Activated CD4-positive, alpha-beta T cell treated with anti-CD3 and anti-CD28 coated beads, Interleukin-10, Interleukin-2, amounts not matched to agents 100 ng/mL and 50 ng/mL, durations not matched to agents 16 hours and 8 hours (primary cell): ENCODE measurements at regions not wholly inside any gene's neighbourhood (a gene's known extent, or its start where the extent isn't known, plus 50 kb on each side); places are given as distances from the start of the nearest gene placed in this dataset.
"Not testable (repeated sequence)": the region's sequence is repeated elsewhere in the genome, so short reads cannot be mapped to it uniquely, and the experiment has no call there.

Source experiments
- DNase-seq: peaks from one replicate; pipeline ENCODE4 v3.0.0-alpha.2; 2020

DNA sequence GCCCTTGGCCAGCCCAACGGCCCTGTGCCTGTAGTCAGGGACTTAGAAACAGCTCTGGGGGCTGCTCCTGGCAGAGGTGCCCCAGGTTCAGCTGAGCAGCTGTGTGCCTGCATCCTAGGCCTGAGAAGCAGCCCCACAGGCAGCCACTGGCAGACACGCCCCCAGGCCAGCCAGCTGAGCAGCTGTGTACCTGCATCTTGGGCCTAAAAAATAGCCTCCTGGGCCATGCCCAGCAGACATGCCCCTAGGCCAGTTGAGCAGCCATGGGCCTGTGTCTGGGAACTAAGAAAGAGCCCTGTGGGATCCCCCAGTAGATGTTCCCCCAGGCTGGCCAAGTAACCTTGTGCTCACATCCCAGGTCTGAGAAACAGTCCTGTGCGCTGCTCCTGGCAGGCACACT lies 64.0 kb downstream of the TBR1 start:
- no peak for DNase-seq

DNA sequence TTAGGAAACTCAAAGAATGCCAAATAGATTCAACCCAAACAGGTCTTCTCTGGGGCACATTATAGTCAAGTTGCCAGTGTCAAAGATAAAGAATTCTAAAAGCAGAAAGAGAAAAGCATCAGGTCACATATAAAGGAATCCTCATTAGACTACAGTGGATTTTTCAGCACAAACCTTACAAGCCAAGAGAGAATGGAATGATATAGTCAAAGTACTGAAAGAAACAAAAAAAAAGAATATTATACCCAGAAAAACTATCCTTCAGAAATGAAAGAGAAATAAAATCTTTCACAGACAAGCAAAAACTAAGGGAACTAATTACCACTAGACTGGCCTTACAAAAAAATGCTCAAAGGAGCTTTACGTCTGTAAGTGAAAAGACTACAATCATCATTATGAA lies 65.5 kb downstream of the TBR1 start:
- no peak for DNase-seq

DNA sequence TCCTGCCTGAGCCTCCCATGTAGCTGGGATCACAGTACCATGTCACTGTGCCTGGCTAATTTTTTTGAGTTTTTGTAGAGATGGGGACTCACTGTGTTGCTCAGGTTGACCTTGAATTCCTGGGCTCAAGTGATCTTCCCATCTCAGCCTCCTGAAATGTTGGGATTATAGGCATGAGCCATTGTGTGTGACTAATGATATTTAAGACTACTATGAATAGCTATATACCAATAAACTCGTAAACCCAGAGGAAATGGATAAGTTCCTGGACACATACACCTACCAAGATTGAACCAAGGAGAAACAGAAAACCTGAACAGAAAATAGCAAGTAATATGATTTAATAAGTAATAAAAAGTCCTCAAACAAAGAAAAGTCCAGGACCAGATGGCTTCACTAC lies 68.0 kb downstream of the TBR1 start:
- DNase-seq: no peak

DNA sequence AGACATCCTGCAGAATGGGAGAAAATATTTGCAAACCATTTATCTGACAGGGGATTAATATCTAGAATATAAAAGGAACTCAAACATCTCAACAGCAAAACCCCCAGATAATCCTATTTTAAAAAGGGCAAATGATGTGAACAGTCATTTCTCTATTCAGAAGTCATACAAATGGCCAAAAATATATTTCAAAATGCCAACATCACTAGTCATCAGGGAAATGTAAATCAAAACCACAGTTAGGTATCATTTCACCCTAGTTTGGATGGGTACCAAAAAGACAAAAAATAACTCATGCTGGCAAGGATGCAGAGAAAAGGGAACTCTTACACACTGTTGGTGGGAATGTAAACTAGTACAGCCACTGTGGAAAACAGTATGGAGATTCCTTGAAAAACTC lies 70.0 kb downstream of the TBR1 start:
- no peak for DNase-seq

DNA sequence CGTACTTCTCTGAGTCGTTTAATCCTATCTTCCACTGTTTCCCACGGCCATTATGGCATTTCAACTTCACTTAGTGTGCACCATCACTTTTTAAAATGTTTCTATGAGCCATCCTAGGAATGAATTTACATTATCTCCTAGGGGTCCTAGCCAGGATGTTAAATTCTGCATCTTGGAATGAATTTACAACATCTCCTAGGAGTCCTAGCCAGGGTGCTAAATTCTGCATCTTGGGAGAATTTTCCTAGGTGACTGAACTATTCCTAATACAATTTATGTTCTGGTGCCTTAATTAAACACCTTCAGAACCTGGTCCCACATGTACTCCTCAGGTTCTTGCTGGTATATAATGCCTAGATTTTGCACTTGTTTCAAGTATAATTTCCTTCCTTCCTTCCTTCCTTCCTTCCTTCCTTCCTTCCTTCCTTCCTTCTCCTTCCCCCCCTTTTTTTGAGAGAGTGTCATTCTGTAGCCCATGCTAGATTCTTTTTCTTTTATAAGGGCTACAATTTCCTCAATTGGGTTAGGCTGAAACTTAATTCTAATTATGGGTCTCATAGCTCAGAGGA lies 72.1 kb downstream of the TBR1 start:
- no peak for DNase-seq

DNA sequence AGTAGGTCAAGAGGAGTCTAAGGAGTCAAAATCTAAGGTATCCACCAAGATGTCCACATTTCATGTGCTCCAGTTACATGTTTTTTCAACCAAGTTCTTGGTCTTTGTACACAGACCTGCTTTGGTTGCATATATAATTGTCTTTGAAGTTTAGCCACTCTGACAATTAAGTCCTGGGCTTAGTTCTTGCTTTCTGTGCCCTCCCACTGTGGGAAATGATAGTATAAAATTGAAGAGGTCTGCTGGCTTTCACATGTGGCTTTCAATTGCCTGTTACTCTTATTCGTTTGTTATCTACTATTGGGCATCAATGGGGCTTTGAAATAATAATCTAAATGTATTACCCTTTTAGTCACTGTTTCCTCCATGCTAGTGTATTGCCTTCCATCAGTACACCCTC lies 72.8 kb downstream of the TBR1 start:
- DNase-seq: no peak

DNA sequence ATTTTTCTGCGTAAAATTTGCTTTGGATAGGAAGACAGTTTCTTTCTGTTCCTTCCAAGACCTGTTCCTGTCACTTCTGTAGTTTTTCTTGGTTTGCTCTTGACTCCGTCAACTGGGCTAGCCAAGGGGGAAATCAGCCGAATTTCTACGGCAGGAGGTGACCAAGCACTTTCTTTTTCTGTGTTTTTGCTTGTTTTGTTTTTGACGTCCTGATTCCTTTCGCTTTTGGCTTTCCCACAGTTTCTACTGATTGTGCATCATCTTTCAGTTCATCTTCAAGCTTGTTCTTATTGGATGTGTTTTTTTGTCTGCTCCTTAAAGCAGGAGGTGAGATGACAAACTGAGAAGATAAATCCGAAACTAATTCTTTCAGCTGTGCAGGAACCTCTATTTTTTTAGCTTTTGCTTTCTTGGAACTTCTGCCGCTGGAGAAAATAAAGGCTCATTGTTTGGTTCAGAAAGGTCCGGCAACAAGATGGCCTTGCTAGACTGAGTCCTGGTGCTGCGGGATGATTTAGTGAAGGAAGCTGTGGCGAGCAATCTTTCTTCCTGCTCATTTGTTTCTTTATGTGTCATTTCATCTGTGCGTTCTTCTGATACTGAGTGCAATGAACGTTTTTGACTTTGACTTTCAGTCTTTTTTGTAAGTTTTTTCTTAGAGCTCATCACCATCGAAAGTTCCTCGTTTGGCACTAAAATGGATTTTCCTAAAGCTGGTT lies 85.0 kb downstream of the TBR1 start:
- DNase-seq: peak; percentile 60

DNA sequence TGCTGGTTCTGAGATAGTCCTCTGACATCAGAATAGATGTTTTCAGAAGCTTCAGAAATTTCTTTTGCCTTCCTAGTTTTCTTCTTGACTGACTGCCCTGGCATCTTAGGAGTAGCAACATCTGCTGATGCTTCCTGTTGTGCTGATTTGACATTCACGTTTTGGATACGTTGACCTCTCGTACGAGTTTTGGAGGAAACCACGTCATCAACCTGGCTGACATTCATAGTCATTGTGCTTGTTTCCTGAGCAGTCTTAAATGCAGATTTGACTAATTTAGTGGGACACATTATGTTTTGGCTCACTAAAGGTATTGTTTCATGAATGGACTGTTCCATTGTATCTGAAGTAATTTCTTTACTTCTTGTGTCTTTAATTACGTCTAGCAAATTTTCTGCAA lies 86.2 kb downstream of the TBR1 start:
- DNase-seq: peak; percentile 17

DNA sequence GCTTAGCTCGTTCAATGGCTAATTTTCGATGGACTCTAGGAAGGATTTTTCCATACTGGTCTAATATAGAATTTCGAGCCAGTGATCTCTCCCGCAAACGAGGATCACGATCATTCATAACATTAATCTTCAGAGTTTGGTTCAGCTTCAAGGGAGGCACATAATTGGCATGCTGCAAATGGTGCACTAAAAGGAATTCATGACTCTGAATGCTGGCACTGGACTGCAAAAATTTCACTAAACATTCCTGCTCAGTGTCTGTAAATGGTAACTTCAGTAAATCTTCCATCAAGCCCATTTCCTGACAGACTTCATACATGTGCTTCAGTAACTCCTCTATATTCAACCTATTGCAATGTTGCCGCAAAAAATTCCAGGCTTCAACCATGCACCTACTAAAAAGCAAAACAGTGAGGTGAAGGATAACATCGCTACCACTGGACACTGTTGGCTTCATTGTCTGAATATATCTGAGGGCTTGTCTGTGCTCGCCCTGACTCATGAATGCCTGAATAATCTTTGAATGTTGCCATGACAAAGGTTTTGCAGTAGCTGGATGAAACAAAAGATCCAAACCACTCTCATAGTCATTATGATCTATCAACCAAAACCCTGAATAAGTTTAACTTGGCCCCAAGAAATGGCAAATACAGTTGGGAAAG lies 88.7 kb downstream of the TBR1 start:
- not testable (repeated sequence) for DNase-seq

DNA sequence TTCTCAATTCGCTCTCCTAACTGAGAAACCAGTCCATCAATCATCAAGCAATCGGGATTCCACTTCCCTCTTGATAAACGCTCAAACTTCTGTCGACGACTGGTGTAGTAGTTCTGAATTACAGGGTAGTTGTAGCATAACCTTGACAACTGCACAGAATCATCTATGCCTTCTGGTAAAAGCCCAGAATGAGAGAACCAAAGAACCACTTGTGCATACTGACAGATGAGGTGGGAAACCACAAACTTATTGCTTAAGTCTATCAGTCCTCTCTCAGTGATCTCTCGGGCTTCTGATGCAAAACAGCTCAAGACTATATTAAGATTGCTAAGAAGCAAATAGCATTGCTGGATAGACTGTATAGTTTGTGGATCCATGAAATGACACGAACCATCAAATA lies 89.4 kb downstream of the TBR1 start:
- not testable (repeated sequence) for DNase-seq

DNA sequence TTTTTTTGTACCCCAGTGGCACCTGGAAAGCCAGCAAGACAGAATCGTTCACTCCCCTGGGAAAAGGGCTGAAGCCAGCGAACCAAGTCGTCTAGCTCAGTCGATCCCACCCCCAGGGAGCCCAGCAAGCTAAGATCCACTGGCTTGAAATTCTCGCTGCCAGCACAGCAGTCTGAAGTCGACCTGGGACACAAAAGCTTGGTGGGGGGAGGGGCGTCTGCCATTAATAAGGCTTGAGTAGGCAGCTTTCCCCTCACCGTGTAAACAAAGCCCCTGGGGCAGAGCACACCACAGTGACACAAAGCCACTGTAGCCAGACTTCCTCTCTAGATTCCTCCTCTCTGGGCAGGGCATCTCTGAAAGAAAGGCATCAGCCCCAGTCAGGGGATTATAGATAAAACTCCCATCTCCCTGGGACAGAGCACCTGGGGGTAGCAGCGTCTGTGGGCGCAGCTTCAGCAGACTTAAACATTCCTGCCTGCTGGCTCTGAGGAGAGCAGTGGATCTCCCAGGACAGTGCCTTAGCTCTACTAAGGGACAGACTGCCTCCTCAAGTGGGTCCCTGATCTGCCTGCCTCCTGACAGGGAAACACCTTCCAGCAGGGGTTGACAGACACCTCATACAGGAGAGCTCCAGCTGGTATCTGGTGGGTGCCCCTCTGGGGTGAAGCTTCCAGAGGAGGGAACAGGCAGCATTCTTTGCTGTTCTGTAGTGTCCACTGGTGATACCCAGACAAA lies 97.4 kb downstream of the TBR1 start:
- DNase-seq: not testable (repeated sequence)

DNA sequence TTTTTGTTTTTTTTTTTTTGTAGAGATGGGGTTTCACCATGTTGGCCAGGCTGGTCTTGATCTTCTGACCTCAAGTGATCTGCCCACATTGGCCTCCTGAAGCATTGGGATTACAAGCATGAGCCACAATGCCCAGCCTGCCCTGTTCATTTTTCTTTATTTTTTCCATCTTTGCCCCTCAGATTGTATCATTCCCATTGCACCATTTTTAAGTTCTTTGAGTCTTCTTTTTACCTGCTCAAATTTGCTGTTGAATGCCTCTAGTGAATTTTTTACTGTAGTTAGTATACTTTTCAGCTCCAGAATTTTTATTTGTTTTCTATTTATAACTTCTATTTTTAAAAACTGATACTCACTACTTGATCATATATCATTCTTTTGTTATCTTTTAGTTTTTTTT lies 101.4 kb upstream of the SLC4A10 start:
- DNase-seq: no peak

DNA sequence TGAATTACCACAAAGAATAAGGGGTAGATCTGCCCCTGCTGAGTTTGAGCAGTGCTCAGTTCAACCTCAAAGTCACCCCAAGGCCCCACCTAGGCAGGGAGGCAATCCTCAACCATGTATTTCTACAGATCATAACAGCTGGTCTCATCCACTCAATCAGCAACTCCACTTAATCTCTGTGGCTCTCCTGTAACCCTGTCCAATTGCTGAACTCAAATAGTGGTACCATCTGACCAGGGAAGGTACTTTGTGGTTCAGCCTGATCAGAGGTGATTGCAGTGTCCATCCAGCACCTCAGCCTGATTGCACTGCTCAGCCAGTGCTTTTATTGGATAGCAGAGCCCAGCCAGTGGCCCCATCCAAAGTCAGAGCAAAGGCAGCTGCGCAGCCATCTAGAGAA lies 91.0 kb upstream of the SLC4A10 start:
- DNase-seq: no peak

DNA sequence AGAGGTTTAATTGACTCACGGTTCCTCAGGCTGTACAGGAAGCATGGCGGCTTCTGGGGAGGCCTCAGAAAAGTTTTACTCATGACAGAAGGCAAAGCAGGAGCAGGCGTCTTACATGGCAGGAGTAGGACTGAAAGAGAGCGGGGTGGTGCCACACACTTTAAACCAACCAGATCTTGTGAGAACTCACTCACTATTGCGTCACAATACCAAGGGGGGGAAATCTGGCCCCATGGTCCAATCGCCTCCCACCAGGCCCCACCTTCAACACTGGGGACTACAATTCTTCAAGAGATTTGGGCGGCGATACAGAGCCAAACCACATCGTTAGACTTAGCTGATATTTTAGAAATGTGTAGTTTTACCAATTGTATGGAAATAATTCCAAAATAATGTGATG lies 77.6 kb upstream of the SLC4A10 start:
- no peak for DNase-seq

DNA sequence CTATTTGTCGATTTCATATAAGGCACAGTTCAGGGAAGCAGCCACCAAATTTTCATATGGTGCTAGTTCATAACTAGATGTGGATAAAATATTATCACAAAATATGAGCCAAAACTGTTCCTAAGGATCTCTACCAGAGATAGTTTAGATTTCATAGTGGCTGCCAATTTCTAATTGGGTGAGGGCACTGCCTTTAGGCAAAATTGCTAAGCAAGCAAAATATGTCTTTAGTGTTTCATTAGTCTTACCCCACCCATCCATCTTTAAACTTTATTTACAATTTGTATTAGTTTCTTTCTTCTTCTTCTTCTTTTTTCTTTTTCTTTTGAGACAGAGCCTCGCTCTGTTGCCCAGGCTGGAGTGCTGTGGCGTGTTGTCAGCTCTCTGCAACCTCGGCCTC lies 77.1 kb upstream of the SLC4A10 start:
- no peak for DNase-seq

DNA sequence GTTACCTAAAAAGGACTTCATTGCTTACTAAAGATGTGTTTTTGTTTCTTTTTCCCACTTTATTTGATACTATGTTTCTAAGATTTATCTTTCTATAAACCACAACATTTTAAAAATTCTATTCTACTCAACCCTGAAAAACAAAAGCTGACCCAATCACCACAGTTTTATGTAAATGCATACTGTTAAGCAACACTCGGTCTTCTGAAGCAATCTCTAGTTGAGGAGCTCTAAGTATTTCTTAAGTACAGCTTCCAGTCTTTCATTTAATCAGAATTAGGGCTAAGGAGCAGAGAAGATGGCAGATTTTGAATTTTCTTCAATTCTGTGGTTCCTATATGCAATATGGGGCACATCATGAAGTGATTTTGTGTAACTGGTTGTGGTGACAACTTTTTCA lies 72.2 kb upstream of the SLC4A10 start:
- DNase-seq: no peak

DNA sequence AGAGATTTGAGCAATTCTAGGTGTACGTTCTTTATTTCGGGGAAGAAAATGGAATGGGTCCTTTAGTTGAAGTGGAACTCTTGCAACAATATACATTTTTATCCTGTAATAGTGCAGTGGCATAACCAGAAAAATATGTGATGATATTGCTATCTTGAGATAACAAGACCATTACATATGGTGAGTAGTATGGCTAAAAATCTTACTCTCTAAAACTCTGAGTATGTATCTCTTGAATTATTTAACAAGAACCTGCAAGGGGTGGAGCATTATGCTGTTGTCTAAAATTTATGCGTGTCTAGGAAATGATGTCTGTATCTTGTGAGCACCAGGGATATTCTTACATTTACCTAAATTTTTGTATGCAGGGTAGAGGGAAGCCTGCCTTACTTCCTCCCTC lies 68.4 kb upstream of the SLC4A10 start:
- DNase-seq: no peak

DNA sequence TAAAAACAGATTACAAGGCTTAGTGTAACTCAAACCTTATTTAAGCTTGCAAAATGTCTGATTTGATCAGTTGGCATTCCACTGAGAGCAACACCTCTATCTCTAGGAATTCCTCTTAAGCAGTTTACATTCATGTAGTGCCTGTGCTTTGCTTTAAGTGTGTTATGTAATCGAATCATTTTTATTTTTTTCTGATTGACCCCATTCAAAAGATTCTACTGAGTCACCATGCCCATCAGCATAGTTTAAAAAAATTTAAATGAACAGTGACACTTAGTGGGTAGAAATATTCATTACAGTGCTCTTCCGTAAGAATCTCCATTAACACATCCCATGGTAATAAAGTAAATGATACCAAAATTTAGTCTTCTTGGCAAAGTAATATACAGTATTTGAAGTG lies 67.8 kb upstream of the SLC4A10 start:
- no peak for DNase-seq

DNA sequence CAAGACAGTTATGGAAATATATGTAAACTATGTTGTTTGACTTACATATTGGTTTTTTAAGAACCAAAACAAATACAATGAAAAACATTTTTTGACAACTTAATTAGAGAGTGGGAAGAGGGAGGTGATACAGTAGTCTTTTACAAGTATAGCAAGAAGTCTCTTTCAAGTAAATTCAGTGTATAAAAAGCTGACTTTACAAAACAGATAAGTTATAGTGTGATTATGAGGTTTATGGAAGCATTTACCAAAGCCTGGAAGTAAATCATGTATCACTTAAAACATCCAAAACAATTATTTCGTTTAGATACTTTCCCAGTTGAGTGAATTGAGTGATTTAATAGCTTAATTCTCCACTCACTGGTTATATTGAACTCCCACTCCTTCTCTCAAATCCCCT lies 66.7 kb upstream of the SLC4A10 start:
- no peak for DNase-seq

DNA sequence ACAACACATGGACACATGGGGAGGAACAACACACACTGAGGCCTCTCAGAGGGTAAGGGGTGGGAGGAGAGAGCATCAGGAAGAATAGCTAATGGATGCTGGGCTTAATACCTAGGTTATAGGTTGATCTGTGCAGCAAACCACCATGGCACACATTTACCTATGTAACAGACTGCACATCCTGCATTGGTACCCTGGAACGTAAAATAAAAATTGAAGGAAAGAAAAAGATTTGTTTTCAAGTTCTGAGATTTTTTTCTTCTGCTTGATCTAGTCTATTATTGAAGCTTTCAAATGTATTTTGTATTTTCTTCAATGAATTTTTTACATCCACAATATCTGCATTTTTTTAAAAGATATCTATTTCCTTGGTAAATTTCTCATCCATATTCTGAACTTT lies 59.3 kb upstream of the SLC4A10 start:
- no peak for DNase-seq

DNA sequence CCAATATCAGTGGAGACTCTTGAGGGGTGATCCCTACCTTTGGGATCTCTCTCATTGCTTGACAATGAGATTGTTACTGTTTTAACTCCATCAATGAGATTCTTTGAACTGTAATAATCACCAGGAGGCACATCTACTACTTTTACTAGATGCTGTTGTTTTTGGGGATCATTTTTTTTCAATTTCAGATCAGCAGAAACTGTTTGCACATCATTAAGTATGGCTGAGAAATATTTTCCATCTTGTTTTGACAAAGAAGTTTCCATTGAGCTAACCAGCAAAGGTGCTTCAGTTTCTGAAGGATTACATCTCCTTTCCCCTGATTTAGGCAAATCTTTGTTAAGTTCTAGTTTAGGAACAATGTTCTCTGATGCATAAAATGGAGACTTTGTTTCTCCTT lies 54.8 kb upstream of the SLC4A10 start:
- DNase-seq: peak; percentile 20

DNA sequence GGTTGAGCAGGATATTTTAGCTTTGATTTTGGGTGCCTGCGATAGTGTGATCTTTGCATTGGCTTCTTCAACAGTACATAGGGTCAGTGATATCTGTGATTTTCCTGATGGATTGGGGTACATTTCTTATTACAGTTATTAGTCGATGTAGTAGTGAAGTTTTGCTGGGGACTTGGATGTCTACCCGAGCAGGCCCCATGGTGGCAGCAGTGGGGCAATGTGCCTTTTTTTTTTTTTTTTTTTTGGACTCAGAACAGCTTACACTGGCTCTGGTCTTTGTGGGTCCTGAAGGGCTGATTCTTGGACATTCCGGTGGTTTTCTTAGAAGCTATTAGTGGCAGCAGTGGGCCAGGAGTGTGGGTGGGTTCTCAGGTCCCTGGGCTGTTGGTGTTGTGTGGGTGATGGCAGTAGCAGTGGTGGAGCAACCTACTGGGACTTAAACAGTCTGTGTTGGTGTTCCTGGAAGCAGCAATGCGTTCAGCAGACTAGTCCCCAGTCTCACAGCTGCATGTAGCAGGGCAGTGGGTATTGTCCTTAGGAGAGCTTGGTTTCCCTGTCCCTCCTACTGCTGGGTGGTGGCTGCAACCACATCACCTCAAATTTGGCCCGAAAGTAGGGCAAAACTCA lies 53.7 kb upstream of the SLC4A10 start:
- no peak for DNase-seq

DNA sequence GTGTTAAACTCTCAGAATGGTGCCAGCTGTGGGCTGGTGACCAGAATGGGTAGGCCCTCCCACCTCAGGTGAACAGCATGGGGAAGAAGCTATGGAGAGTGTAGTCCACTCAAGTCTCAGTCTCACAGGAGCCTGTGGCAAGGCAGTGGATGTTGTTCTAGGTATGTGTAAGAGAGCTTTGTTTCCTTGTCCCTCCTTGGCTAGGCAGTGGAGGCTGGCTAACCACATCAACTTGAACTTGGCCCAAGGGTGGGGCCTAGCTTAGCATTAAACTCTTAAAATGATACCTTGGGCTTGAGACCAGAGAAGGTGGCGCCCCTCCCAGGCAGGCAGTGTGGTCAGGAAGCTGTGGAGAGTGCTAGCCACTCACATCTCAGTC lies 53.2 kb upstream of the SLC4A10 start:
- peak; percentile 7 for DNase-seq
